GM10266 (cell line): ENCODE measurements at regions not wholly inside any gene's neighbourhood (a gene's known extent, or its start where the extent isn't known, plus 50 kb on each side); places are given as distances from the start of the nearest gene placed in this dataset.

Experiments used
- DNase-seq: peaks from one replicate; pipeline ENCODE4 v3.0.0; 2012; ENCODE audit errors: extremely low spot score
- CTCF ChIP-seq: IDR thresholded peaks from 2 replicates; pipeline ENCODE4 v1.5.1; 2012; ENCODE audit warnings: mild to moderate bottlenecking, low read depth; ENCODE audit not compliant: control insufficient read depth, insufficient read depth; ENCODE audit errors: missing control alignments

GRCh38 chr7:69360913-69361312 is 237.4 kb upstream of the AUTS2 start:
- TF ChIP-seq CTCF: no peak
- no peak for DNase-seq

GRCh38 chr7:69363136-69363535 is 235.1 kb upstream of the AUTS2 start:
- DNase-seq: no peak
- no peak for TF ChIP-seq CTCF

- no peak for DNase-seq
- TF ChIP-seq CTCF: no peak
Measured at GRCh38 chr7:69364813-69365643, 233.2 kb upstream of the AUTS2 start.

GRCh38 chr7:69365651-69366192 is 232.6 kb upstream of the AUTS2 start:
- TF ChIP-seq CTCF: no peak
- no peak for DNase-seq

GRCh38 chr7:69367780-69368179 is 230.5 kb upstream of the AUTS2 start:
- DNase-seq: no peak
- no peak for TF ChIP-seq CTCF

GRCh38 chr7:69373171-69374043 is 224.9 kb upstream of the AUTS2 start:
- no peak for TF ChIP-seq CTCF

More at GRCh38 chr7:69373171-69374043, 224.9 kb upstream of the AUTS2 start:
- DNase-seq: no peak
